Esophagus squamous epithelium (tissue), 4 donors: ENCODE measurements at regions not wholly inside any gene's neighbourhood (a gene's known extent, or its start where the extent isn't known, plus 50 kb on each side); places are given as distances from the start of the nearest gene placed in this dataset.

ENCODE experiments used
- CTCF ChIP-seq, 6 experiments: fragments of 450-650 bp in 4 of 6; fragments of 200-600 bp in 2 of 6; sonication (generic) in 2 of 6; IDR thresholded peaks; one replicate each; pipeline ENCODE4 v1.5.1; 2016 to 2019; ENCODE audit warnings: antibody characterized with exemption in 6 of 6, mild to moderate bottlenecking in 4 of 6, moderate library complexity in 4 of 6
- POLR2A ChIP-seq, 4 donors: fragments of 450-650 bp; IDR thresholded peaks; one replicate each; pipeline ENCODE4 v1.6.1; 2017; ENCODE audit warnings: antibody characterized with exemption in 4 of 4, mild to moderate bottlenecking in 4 of 4, moderate library complexity in 3 of 4

- no peak for TF ChIP-seq CTCF (IDR thresholded peaks at IDR 0.05)
- TF ChIP-seq POLR2A (IDR thresholded peaks at IDR 0.05), result no peak
These were observed 614.1 kb downstream of the PCDH7 start for GRCh38 chr4:31334086-31334910.
